Activated T-helper 1 cell treated with anti-CD3 and anti-CD28 coated beads, Interleukin-12 subunit alpha, Interleukin-12 subunit beta, Interleukin-2, Interleukin-4 antibody, amounts not matched to agents 30 ng/mL and 10 ng/mL and 1 ng/mL, durations not matched to agents 14 hours and 24 hours and 36 hours (primary cell): ENCODE measurements at regions not wholly inside any gene's neighbourhood (a gene's known extent, or its start where the extent isn't known, plus 50 kb on each side); places are given as distances from the start of the nearest gene placed in this dataset.
"Not testable (repeated sequence)": the region's sequence is repeated elsewhere in the genome, so short reads cannot be mapped to it uniquely, and the experiment has no call there.

ENCODE experiments used
- DNase-seq: peaks from one replicate; pipeline ENCODE4 v3.0.0; 2021; ENCODE audit warnings: low spot score
- H3K27ac Mint-ChIP-seq: one replicate; pipeline ENCODE4 v1.8.0; 2021; ENCODE audit warnings: mild to moderate bottlenecking, mixed read lengths
- H3K27me3 Mint-ChIP-seq: one replicate; pipeline ENCODE4 v1.8.0; 2022; ENCODE audit warnings: mild to moderate bottlenecking, moderate library complexity, mixed read lengths; ENCODE audit not compliant: insufficient read depth
- H3K36me3 Mint-ChIP-seq: one replicate; pipeline ENCODE4 v1.8.0; 2021; ENCODE audit warnings: low read depth, mixed read lengths
- H3K4me1 Mint-ChIP-seq: one replicate; pipeline ENCODE4 v1.8.0; 2021; ENCODE audit warnings: low read depth, mixed read lengths
- H3K4me3 Mint-ChIP-seq: one replicate; pipeline ENCODE4 v1.8.0; 2021; ENCODE audit warnings: mild to moderate bottlenecking, moderate library complexity, mixed read lengths
- H3K9me3 Mint-ChIP-seq: one replicate; pipeline ENCODE4 v1.8.0; 2021; ENCODE audit warnings: mixed read lengths
- intact Hi-C: fragments of 100-400 bp; cut with micrococcal nuclease; formaldehyde crosslinking; loops from one replicate; pipeline ENCODE4 v1.15.1; 2024

DNA sequence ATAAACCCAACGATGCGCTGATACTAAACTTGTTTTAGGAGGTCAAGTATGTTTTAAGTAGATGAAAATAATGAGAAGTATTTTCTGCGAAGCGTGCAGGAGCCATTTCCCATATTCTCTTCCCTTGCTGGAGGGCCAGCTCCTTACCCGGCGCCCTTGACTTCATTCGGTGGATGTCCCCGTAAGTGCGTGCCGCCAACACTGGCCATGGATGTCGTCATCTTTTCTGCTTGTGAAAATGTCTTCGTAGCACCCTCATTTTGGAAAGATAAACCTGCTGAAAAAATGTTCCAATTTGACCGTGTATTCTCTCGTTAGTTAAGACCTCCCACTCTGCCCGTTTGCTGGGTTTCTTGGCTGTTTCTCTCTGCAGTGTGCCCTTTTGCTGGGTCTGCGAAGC is 127.5 kb downstream of the RTP5 start:
- Mint-ChIP-seq H3K36me3 (no peaks in the 10 kb centered on the region), H3K27me3 (peaks cover under 1% of the 10 kb centered on the region), H3K4me3 (no peak overlapping the region), H3K27ac (no peak overlapping the region), H3K4me1 (no peaks in the 10 kb centered on the region), H3K9me3 (no peaks in the 10 kb centered on the region)
- DNase-seq = no peak
- intact Hi-C loops = no loop called here

DNA sequence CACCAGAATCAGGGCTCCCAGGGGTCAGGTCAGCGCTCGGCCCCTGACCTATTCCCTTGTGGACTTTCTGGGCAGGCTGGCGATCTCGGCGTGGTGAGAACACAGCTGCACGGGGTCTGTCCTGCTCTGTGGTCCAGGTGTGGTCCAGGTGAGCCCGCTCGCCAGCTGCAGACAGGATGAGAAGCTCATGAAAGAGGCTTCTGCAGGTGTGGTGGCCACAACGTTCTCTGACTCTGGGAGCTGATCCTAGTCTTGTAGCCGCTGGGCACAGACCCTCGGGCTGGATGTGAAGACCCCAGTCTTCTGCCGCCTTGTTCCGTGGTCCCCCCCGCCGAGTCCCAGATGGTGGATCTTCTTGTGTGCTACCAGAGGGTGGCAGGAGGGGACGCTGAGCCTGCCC is 129.7 kb downstream of the RTP5 start:
- no peak for DNase-seq
- H3K4me3 Mint-ChIP-seq = no peak overlapping the region
- H3K9me3 Mint-ChIP-seq = no peaks in the 10 kb centered on the region
- peaks cover 3% of the 10 kb centered on the region for H3K4me1 Mint-ChIP-seq
- peaks cover 5% of the 10 kb centered on the region for H3K27me3 Mint-ChIP-seq
- H3K36me3 Mint-ChIP-seq = no peaks in the 10 kb centered on the region
- H3K27ac Mint-ChIP-seq = no peak overlapping the region
- intact Hi-C loops = no loop called here

DNA sequence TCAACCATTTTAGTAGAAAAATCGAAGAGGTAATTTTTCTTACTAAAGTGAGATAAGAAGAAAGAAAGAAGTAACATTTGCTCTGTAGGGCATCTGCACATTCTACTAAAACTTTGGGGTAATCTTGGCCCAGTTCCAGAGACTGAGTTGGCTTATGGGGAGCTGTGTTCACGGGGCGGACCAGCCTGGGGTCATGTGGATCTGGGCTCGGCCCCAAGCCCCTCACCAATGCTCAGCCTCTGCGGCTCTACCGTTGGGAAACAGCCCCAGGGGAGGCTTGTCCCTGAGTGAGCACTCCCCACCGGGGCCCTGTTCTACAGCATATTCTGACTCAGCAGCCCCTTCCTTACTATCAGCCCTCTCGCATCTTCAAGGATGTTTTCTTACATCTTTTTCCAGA is 132.3 kb downstream of the RTP5 start:
- Mint-ChIP-seq H3K27me3 (peaks cover 5% of the 10 kb centered on the region), H3K4me1 (peaks cover 3% of the 10 kb centered on the region), H3K36me3 (no peaks in the 10 kb centered on the region), H3K27ac (no peak overlapping the region), H3K4me3 (no peak overlapping the region), H3K9me3 (peaks cover 9% of the 10 kb centered on the region)
- intact Hi-C loops = no loop called here
- no peak for DNase-seq

DNA sequence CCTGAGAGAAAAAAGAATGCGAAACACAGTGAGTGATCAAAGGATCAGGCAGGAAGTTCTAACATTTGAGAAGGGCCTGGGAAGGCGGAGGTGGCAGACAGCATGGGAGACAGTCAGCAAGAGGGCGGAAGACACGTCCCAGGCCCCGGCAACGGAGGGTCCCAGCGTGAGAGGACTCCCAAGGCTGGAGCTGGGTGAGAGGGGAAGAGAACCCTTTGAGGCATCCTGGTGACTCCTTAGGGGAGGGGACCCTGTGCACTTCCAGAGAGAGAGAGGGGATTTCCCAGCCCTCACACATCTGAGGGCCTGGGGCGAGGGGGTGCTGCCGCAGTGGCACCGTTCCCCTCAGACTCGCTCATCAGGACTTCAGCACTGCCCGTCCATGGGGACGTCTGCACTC is 133.4 kb downstream of the RTP5 start:
- no peak overlapping the region for H3K4me3 Mint-ChIP-seq
- no peak overlapping the region for H3K27ac Mint-ChIP-seq
- no peaks in the 10 kb centered on the region for H3K36me3 Mint-ChIP-seq
- no peak for DNase-seq
- H3K27me3 Mint-ChIP-seq = peaks cover 5% of the 10 kb centered on the region
- intact Hi-C loops = no loop called here
- peaks cover 9% of the 10 kb centered on the region for H3K9me3 Mint-ChIP-seq
- H3K4me1 Mint-ChIP-seq = peaks cover 3% of the 10 kb centered on the region

DNA sequence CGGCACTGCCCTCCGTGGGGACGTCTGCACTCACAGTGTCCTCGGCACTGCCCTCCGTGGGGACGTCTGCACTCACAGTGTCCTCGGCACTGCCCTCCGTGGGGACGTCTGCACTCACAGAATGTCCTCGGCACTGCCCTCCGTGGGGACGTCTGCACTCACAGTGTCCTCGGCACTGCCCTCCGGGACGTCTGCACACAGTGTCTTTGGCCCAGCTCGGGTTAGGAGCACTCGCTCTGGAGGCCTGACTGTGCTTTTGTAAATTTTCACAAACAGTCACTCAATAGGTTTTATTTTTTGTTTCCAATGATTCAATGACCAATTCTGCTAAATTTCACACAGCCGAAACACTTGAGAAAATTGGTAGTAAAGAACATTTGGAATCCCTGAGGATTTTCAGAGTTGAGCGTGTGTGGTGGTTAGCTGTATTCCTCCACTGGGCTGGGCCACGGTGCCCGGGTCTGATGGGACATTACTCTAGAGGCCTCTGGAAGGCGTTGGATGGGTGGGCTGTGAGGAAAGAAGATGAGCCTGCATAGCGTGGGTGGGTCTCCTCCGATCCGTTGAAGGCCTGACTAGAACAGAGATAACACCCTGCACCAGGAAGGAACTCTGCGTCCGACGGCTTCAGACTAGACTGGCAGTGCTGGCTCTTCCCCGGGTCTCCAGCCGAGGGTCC is 134.8 kb downstream of the RTP5 start:
- Mint-ChIP-seq H3K27me3 (peaks cover 5% of the 10 kb centered on the region), H3K27ac (no peak overlapping the region), H3K4me1 (peaks cover 3% of the 10 kb centered on the region), H3K36me3 (no peaks in the 10 kb centered on the region), H3K9me3 (peaks cover 9% of the 10 kb centered on the region), H3K4me3 (no peak overlapping the region)
- DNase-seq = no peak
- intact Hi-C loops = no loop called here

DNA sequence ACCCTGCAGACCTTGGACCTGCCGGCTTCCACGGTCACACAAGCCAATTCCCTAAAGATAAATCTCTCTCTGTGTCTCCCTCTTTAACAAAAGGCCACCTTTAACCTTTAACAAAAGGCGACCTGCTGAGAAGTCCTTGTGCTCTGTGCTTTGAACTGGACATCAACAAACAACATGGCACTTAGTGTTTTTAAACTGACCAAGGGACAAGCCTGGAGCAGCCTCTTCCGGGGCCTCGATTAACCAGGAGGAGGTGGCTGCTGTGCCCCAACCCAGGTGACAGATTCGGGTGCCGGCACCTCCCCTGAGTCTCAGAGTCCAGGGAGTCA is 135.3 kb downstream of the RTP5 start:
- no peak overlapping the region for H3K4me3 Mint-ChIP-seq
- no peak overlapping the region for H3K27ac Mint-ChIP-seq
- H3K4me1 Mint-ChIP-seq = peaks cover 3% of the 10 kb centered on the region
- peaks cover 5% of the 10 kb centered on the region for H3K27me3 Mint-ChIP-seq
- H3K36me3 Mint-ChIP-seq = no peaks in the 10 kb centered on the region
- intact Hi-C loops = no loop called here
- DNase-seq = no peak
- H3K9me3 Mint-ChIP-seq = peaks cover 9% of the 10 kb centered on the region

DNA sequence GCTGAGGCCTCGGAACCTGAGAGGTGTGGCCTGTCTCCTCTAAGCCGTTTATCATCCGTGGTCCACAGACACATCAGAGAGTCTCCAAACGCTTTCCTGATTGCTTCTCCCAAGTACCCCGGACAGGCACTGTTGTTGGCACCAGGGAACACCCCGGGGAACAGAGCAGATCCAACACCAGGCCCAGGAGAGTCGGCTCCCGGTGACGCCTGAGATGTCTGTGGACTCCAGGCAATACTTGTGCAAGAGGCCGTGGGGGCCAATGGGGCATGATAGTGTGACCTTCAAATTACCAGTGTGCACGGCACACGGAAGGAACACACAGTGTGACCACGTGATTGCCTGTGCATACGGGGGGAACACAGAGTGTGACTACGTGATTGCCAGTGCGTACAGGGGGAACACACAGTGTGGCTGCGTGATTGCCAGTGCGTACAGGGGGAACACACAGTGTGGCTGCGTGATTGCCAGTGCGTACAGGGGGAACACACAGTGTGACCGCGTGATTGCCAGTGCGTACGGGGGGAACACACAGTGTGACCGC is 136.6 kb downstream of the RTP5 start:
- intact Hi-C loops, H3K9me3 Mint-ChIP-seq, DNase-seq, H3K27me3 Mint-ChIP-seq, H3K4me3 Mint-ChIP-seq, H3K27ac Mint-ChIP-seq, H3K36me3 Mint-ChIP-seq, H3K4me1 Mint-ChIP-seq: not testable (repeated sequence)

DNA sequence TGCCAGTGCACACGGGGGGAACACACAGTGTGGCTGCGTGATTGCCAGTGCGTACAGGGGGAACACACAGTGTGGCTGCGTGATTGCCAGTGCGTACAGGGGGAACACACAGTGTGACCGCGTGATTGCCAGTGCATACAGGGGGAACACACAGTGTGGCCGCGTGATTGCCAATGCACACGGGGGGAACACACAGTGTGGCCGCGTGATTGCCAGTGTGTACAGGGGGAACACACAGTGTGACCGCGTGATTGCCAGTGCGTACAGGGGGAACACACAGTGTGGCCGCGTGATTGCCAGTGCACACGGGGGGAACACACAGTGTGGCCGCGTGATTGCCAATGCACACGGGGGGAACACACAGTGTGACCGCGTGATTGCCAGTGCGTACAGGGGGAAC is 139.4 kb downstream of the RTP5 start:
- H3K4me1 Mint-ChIP-seq, H3K9me3 Mint-ChIP-seq, H3K27me3 Mint-ChIP-seq, DNase-seq, H3K27ac Mint-ChIP-seq, H3K36me3 Mint-ChIP-seq, intact Hi-C loops, H3K4me3 Mint-ChIP-seq: not testable (repeated sequence)

DNA sequence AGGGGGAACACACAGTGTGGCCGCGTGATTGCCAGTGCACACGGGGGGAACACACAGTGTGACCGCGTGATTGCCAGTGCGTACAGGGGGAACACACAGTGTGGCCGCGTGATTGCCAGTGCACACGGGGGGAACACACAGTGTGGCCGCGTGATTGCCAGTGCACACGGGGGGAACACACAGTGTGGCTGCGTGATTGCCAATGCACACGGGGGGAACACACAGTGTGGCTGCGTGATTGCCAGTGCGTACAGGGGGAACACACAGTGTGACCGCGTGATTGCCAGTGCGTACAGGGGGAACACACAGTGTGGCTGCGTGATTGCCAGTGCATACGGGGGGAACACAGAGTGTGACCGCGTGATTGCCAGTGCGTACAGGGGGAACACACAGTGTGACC is 140.3 kb downstream of the RTP5 start:
- not testable (repeated sequence) for H3K27me3 Mint-ChIP-seq, H3K4me1 Mint-ChIP-seq, H3K27ac Mint-ChIP-seq, H3K4me3 Mint-ChIP-seq, DNase-seq, H3K36me3 Mint-ChIP-seq, H3K9me3 Mint-ChIP-seq
- intact Hi-C loops = loop anchor here (2.0 kb wide), 2 partner anchors 21 to 77 kb away; no protein-coding TSS in a partner anchor

DNA sequence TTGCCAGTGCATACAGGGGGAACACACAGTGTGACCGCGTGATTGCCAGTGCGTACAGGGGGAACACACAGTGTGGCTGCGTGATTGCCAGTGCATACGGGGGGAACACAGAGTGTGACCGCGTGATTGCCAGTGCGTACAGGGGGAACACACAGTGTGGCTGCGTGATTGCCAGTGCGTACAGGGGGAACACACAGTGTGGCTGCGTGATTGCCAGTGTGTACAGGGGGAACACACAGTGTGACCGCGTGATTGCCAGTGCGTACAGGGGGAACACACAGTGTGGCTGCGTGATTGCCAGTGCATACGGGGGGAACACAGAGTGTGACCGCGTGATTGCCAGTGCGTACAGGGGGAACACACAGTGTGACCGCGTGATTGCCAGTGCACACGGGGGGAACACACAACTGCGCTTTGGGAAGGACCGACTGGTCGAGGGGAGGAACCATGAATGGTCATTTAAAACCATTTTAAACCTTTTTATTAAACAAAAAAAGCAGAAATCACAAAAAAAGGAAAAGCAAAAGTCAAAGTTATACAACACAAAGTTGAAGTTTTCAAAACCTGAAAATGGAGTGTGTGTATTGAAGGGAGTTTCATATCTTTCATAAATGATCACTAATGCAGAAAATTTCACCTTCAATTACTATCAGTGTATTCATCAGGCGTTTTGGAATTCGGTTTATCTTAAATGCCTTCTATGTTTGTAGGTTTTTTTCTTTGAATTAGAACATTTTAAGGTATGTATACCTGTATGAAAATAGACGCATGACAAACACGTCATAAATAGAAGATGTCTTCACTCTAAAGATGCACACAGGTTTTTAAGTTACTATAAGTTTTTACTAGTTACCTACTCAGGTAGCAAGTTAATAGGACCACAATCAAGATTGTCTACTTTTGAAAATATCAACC is 141.0 kb downstream of the RTP5 start:
- H3K27ac Mint-ChIP-seq = peak overlapping the region; percentile 40
- DNase-seq, H3K4me1 Mint-ChIP-seq: not testable (repeated sequence)

DNA sequence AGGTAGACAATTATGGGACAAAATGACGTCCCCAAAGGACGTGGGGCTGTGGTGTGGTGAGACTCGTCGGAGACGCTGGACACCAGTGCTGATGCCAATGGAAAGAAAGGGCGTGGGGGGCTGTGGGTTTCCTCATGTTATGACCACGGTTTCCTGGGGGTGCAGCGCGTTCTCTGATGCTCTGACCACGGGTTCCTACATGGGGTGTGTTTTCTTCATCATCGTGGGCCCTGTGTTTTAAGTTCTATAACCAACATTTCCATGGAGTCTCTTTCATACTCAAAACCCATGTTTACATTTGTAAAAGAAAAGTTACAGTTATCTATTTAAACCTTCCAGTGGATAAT is 141.6 kb downstream of the RTP5 start:
- intact Hi-C loops = loop anchor here (2.0 kb wide), 2 partner anchors 20 to 76 kb away; no protein-coding TSS in a partner anchor
- Mint-ChIP-seq H3K4me3 (no peak overlapping the region), H3K9me3 (peaks cover 2% of the 10 kb centered on the region), H3K27me3 (peaks cover 1% of the 10 kb centered on the region), H3K27ac (peak overlapping the region; percentile 40), H3K36me3 (no peaks in the 10 kb centered on the region), H3K4me1 (peaks cover 9% of the 10 kb centered on the region)
- no peak for DNase-seq

More for the DNA sequence above, 141.0 kb downstream of the RTP5 start:
- intact Hi-C loops = loop anchor here (2.0 kb wide), 2 partner anchors 20 to 76 kb away; no protein-coding TSS in a partner anchor
- not testable (repeated sequence) for H3K9me3 Mint-ChIP-seq, H3K4me3 Mint-ChIP-seq, H3K27me3 Mint-ChIP-seq, H3K36me3 Mint-ChIP-seq

DNA sequence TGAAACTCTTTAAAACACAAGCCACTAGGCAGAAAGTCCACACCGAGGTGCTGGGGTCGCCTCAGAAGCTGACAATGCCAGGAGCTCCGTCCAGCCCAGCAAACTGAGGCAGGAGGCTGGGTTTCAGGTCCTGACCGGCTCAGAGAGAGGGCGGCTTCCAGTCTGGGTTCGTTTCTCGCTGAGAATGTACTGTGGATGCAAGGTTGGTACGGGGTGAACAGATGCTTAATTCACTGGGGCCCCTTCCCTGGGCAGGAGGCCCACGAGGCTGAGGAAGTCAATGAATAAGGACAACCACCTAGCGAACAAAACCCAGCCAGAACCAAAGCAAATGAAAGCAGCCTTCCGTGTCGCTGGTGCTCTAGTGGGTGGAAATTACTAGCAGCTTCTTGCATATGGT is 142.0 kb downstream of the RTP5 start:
- Mint-ChIP-seq H3K4me3 (no peak overlapping the region), H3K4me1 (peaks cover 9% of the 10 kb centered on the region), H3K27ac (no peak overlapping the region), H3K27me3 (peaks cover 1% of the 10 kb centered on the region), H3K36me3 (no peaks in the 10 kb centered on the region), H3K9me3 (no peaks in the 10 kb centered on the region)
- no peak for DNase-seq
- intact Hi-C loops = loop anchor here (2.0 kb wide), 2 partner anchors 19 to 75 kb away; no protein-coding TSS in a partner anchor
